ENCODE measurements at regions not wholly inside any gene's neighbourhood (a gene's known extent, or its start where the extent isn't known, plus 50 kb on each side); places are given as distances from the start of the nearest gene placed in this dataset.

DNA sequence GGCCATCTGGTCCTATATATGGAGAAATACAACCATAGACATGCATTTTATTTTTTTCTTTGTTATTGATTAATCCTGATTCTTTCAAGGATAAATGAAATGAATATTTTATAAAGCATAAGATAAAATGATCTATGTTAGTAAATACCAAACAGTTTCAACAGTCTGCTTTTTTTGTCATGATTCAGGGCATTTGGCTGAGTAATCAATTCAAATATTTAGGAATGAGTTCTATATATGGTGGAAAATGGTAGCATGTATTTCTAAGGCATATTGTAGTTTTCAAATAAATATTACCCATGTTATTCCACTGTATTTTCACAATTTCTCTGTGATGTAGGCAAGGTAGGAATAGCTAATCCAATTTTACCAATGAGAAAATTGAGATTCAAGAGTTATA lies 287.5 kb upstream of the FKBP1C start:
- no peak overlapping the region for H3K9ac ChIP-seq (ENCODE audit: low read length)
- no peaks in the 10 kb centered on the region for H3F3A ChIP-seq (ENCODE audit: insufficient read depth, low read length, poor library complexity, severe bottlenecking)
- no peaks in the 10 kb centered on the region for H3K79me2 ChIP-seq (replicated peaks; ENCODE audit: insufficient read depth, low read length)
- H3K27me3 ChIP-seq (ENCODE audit: insufficient read depth, low read depth, low read length) = no peaks in the 10 kb centered on the region
- no peaks in the 10 kb centered on the region for H3K9me3 ChIP-seq (ENCODE audit: low read length)
- H3K27ac ChIP-seq (ENCODE audit: low read length) = no peak overlapping the region
- no peak overlapping the region for H3K4me3 ChIP-seq (ENCODE audit: low read length)
- no peaks in the 10 kb centered on the region for H3K9me2 ChIP-seq (ENCODE audit: insufficient read depth, low read length)
- H3K36me3 ChIP-seq (ENCODE audit: insufficient read depth, low read length) = no peaks in the 10 kb centered on the region
- H3K4me2 ChIP-seq (ENCODE audit: low read length) = no peak overlapping the region
- no peaks in the 10 kb centered on the region for H4K20me1 ChIP-seq (ENCODE audit: insufficient read depth)
- H2AFZ ChIP-seq (ENCODE audit: low read depth, low read length) = no peak overlapping the region
- TF ChIP-seq EP300 (conservative IDR thresholded peaks at IDR 0.05; ENCODE audit: poor library complexity, severe bottlenecking) = no peak
- no peak for TF ChIP-seq TAF1 (IDR thresholded peaks at IDR 0.05; ENCODE audit: low read depth)
- TF ChIP-seq EZH2 (IDR thresholded peaks at IDR 0.05; ENCODE audit: borderline replicate concordance, insufficient read depth, low read length, poor library complexity, severe bottlenecking) = no peak
- TF ChIP-seq SMC3 (conservative IDR thresholded peaks at IDR 0.05; ENCODE audit: poor library complexity) = no peak

DNA sequence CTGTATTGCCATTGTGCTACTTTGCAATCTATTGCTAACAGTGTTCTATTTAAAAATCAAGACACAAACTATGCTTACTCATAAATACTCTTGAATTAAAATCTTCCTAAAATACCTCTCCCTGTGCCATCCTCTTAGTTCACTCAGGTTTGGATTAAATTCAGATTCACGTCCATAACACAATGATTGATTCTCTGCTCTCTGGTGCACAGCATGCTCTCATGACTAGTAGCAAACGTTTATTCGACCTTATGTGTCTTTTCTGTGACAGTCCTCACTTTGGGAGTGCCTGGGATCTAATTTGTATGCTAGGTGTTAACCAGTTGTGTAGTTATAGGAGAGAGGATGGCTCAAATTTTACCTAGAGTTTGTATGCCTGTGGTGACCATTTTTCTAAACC lies 270.4 kb upstream of the FKBP1C start:
- Histone ChIP-seq H3K9ac (ENCODE audit: low read length) (no peak overlapping the region), H3K9me2 (ENCODE audit: insufficient read depth, low read length) (no peaks in the 10 kb centered on the region), H3F3A (ENCODE audit: insufficient read depth, low read length, poor library complexity, severe bottlenecking) (no peaks in the 10 kb centered on the region), H3K4me3 (ENCODE audit: low read length) (no peak overlapping the region), H4K20me1 (ENCODE audit: insufficient read depth) (no peaks in the 10 kb centered on the region), H3K36me3 (ENCODE audit: insufficient read depth, low read length) (no peaks in the 10 kb centered on the region), H3K4me2 (ENCODE audit: low read length) (no peak overlapping the region), H3K27ac (ENCODE audit: low read length) (peak overlapping the region; percentile 37), H3K27me3 (ENCODE audit: insufficient read depth, low read depth, low read length) (no peaks in the 10 kb centered on the region), H3K79me2 (replicated peaks; ENCODE audit: insufficient read depth, low read length) (no peaks in the 10 kb centered on the region), H2AFZ (ENCODE audit: low read depth, low read length) (no peak overlapping the region), H3K9me3 (ENCODE audit: low read length) (no peaks in the 10 kb centered on the region)
- TF ChIP-seq TAF1 (IDR thresholded peaks at IDR 0.05; ENCODE audit: low read depth) (no peak), EZH2 (IDR thresholded peaks at IDR 0.05; ENCODE audit: borderline replicate concordance, insufficient read depth, low read length, poor library complexity, severe bottlenecking) (no peak), SMC3 (conservative IDR thresholded peaks at IDR 0.05; ENCODE audit: poor library complexity) (no peak), RAD21 (conservative IDR thresholded peaks at IDR 0.05) (no peak), EP300 (conservative IDR thresholded peaks at IDR 0.05; ENCODE audit: poor library complexity, severe bottlenecking) (peak; percentile 63), MXI1 (conservative IDR thresholded peaks at IDR 0.05; ENCODE audit: poor library complexity, severe bottlenecking) (no peak), POLR2AphosphoS5 (IDR thresholded peaks at IDR 0.05) (peak; percentile 33)
- TF ChIP-seq, protein P1, sequence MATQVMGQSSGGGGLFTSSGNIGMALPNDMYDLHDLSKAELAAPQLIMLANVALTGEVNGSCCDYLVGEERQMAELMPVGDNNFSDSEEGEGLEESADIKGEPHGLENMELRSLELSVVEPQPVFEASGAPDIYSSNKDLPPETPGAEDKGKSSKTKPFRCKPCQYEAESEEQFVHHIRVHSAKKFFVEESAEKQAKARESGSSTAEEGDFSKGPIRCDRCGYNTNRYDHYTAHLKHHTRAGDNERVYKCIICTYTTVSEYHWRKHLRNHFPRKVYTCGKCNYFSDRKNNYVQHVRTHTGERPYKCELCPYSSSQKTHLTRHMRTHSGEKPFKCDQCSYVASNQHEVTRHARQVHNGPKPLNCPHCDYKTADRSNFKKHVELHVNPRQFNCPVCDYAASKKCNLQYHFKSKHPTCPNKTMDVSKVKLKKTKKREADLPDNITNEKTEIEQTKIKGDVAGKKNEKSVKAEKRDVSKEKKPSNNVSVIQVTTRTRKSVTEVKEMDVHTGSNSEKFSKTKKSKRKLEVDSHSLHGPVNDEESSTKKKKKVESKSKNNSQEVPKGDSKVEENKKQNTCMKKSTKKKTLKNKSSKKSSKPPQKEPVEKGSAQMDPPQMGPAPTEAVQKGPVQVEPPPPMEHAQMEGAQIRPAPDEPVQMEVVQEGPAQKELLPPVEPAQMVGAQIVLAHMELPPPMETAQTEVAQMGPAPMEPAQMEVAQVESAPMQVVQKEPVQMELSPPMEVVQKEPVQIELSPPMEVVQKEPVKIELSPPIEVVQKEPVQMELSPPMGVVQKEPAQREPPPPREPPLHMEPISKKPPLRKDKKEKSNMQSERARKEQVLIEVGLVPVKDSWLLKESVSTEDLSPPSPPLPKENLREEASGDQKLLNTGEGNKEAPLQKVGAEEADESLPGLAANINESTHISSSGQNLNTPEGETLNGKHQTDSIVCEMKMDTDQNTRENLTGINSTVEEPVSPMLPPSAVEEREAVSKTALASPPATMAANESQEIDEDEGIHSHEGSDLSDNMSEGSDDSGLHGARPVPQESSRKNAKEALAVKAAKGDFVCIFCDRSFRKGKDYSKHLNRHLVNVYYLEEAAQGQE (IDR thresholded peaks at IDR 0.05; ENCODE audit: borderline replicate concordance) = no peak
- TF ChIP-seq, protein P2, sequence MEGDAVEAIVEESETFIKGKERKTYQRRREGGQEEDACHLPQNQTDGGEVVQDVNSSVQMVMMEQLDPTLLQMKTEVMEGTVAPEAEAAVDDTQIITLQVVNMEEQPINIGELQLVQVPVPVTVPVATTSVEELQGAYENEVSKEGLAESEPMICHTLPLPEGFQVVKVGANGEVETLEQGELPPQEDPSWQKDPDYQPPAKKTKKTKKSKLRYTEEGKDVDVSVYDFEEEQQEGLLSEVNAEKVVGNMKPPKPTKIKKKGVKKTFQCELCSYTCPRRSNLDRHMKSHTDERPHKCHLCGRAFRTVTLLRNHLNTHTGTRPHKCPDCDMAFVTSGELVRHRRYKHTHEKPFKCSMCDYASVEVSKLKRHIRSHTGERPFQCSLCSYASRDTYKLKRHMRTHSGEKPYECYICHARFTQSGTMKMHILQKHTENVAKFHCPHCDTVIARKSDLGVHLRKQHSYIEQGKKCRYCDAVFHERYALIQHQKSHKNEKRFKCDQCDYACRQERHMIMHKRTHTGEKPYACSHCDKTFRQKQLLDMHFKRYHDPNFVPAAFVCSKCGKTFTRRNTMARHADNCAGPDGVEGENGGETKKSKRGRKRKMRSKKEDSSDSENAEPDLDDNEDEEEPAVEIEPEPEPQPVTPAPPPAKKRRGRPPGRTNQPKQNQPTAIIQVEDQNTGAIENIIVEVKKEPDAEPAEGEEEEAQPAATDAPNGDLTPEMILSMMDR (IDR thresholded peaks at IDR 0.05; ENCODE audit: poor library complexity, severe bottlenecking) = no peak

Measured in neural cell (in vitro differentiated cells).